ENCODE measurements at regions not wholly inside any gene's neighbourhood (a gene's known extent, or its start where the extent isn't known, plus 50 kb on each side); places are given as distances from the start of the nearest gene placed in this dataset.

GRCh38 chr16:51272420-51272819 lies 121.3 kb upstream of the SALL1 start:
- no peak overlapping the region for H2AFZ ChIP-seq (ENCODE audit: low read depth, low read length)
- H3K4me2 ChIP-seq (ENCODE audit: low read length): no peak overlapping the region
- no peaks in the 10 kb centered on the region for H3K36me3 ChIP-seq (replicated peaks; ENCODE audit: low read depth, low read length)
- H3K27ac ChIP-seq (ENCODE audit: low read length): no peak overlapping the region
- H3K4me1 ChIP-seq (ENCODE audit: low read length): no peaks in the 10 kb centered on the region
- no peak overlapping the region for H3K9ac ChIP-seq (ENCODE audit: low read length)
- no peaks in the 10 kb centered on the region for H3K27me3 ChIP-seq (ENCODE audit: low read depth, low read length)
- H3K9me3 ChIP-seq (ENCODE audit: insufficient read depth, low read length): no peaks in the 10 kb centered on the region
- TF ChIP-seq CTCF (IDR thresholded peaks at IDR 0.05; ENCODE audit: low read depth, low read length): no peak
- no peak for TF ChIP-seq EZH2phosphoT487 (IDR thresholded peaks at IDR 0.05; ENCODE audit: low read depth)
- H4K20me1 ChIP-seq (ENCODE audit: insufficient read depth, low read length): no peaks in the 10 kb centered on the region
- no peaks in the 10 kb centered on the region for H3K79me2 ChIP-seq (ENCODE audit: low read length)
- no peak overlapping the region for H3K4me3 ChIP-seq (ENCODE audit: low read length)

DNA sequence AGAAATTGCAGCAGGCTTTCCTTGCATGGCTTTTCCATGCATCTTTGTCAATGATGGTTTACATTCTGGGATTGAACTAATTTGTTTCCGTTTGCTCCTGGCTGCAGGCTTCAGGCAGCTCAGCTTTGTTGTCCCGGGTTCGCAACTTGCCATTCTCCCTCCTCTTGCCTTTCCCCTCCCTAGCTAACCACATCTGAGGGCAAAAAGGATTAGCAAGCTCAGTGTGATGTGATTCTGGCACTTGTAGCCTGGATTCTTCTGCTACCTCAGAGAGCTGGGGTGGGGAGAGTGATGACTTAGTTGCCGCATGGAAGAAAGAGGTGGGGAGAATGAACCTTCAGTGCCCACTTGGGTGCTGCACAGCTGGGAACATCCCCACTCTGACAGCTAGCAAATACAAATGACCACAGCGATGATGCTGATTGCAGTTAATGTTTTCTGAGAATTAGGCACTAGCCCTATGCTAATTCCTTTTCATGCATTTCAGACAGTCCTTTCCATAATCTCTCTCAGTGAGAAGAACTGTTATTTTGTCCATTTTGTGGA lies 120.2 kb upstream of the SALL1 start:
- no peaks in the 10 kb centered on the region for H3K36me3 ChIP-seq (replicated peaks; ENCODE audit: low read depth, low read length)
- no peaks in the 10 kb centered on the region for H3K4me1 ChIP-seq (ENCODE audit: low read length)
- H3K9ac ChIP-seq (ENCODE audit: low read length): no peak overlapping the region
- H3K4me3 ChIP-seq (ENCODE audit: low read length): no peak overlapping the region
- no peaks in the 10 kb centered on the region for H3K79me2 ChIP-seq (ENCODE audit: low read length)
- no peaks in the 10 kb centered on the region for H3K27me3 ChIP-seq (ENCODE audit: low read depth, low read length)
- TF ChIP-seq CTCF (IDR thresholded peaks at IDR 0.05; ENCODE audit: low read depth, low read length): no peak
- no peak for TF ChIP-seq EZH2phosphoT487 (IDR thresholded peaks at IDR 0.05; ENCODE audit: low read depth)
- H3K9me3 ChIP-seq (ENCODE audit: insufficient read depth, low read length): no peaks in the 10 kb centered on the region
- no peak overlapping the region for H3K27ac ChIP-seq (ENCODE audit: low read length)
- H4K20me1 ChIP-seq (ENCODE audit: insufficient read depth, low read length): no peaks in the 10 kb centered on the region
- H3K4me2 ChIP-seq (ENCODE audit: low read length): no peak overlapping the region
- H2AFZ ChIP-seq (ENCODE audit: low read depth, low read length): no peak overlapping the region

DNA sequence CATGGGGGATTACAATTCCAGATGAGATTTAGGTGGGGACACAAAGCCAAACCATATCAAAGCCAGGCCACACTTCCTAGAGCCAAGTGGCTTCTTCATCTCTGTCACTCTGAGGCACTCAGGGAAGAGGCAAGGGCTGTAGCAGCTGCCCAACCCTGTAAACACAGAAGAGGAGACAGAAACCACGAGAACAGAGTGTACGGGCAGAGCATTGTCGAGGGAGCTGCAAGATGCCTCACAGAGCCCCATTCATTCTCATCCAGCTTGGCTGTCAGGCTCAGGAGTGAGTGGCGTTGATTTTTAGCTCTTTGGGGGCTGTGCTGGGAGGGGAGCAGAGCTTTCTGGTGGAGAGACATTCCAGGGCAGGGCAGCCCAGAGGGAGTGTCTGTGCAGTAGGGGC lies 117.2 kb upstream of the SALL1 start:
- Histone ChIP-seq H3K4me2 (ENCODE audit: low read length) (no peak overlapping the region), H3K27ac (ENCODE audit: low read length) (no peak overlapping the region), H2AFZ (ENCODE audit: low read depth, low read length) (no peak overlapping the region), H3K4me1 (ENCODE audit: low read length) (no peaks in the 10 kb centered on the region), H3K9me3 (ENCODE audit: insufficient read depth, low read length) (no peaks in the 10 kb centered on the region), H3K27me3 (ENCODE audit: low read depth, low read length) (no peaks in the 10 kb centered on the region), H3K36me3 (replicated peaks; ENCODE audit: low read depth, low read length) (no peaks in the 10 kb centered on the region), H3K9ac (ENCODE audit: low read length) (no peak overlapping the region), H4K20me1 (ENCODE audit: insufficient read depth, low read length) (no peaks in the 10 kb centered on the region), H3K79me2 (ENCODE audit: low read length) (no peaks in the 10 kb centered on the region), H3K4me3 (ENCODE audit: low read length) (no peak overlapping the region)
- no peak for TF ChIP-seq EZH2phosphoT487 (IDR thresholded peaks at IDR 0.05; ENCODE audit: low read depth)
- no peak for TF ChIP-seq CTCF (IDR thresholded peaks at IDR 0.05; ENCODE audit: low read depth, low read length)

- H3K4me1 ChIP-seq (ENCODE audit: low read length): no peaks in the 10 kb centered on the region
- H4K20me1 ChIP-seq (ENCODE audit: insufficient read depth, low read length): no peaks in the 10 kb centered on the region
- no peaks in the 10 kb centered on the region for H3K9me3 ChIP-seq (ENCODE audit: insufficient read depth, low read length)
- no peak for TF ChIP-seq CTCF (IDR thresholded peaks at IDR 0.05; ENCODE audit: low read depth, low read length)
- no peak for TF ChIP-seq EZH2phosphoT487 (IDR thresholded peaks at IDR 0.05; ENCODE audit: low read depth)
- H3K36me3 ChIP-seq (replicated peaks; ENCODE audit: low read depth, low read length): no peaks in the 10 kb centered on the region
- H3K27ac ChIP-seq (ENCODE audit: low read length): no peak overlapping the region
- no peak overlapping the region for H3K9ac ChIP-seq (ENCODE audit: low read length)
- no peaks in the 10 kb centered on the region for H3K27me3 ChIP-seq (ENCODE audit: low read depth, low read length)
- no peaks in the 10 kb centered on the region for H3K79me2 ChIP-seq (ENCODE audit: low read length)
- H3K4me3 ChIP-seq (ENCODE audit: low read length): no peak overlapping the region
- H3K4me2 ChIP-seq (ENCODE audit: low read length): no peak overlapping the region
- H2AFZ ChIP-seq (ENCODE audit: low read depth, low read length): no peak overlapping the region
These were observed 116.6 kb upstream of the SALL1 start for GRCh38 chr16:51267681-51268080.
